ENCODE measurements at regions not wholly inside any gene's neighbourhood (a gene's known extent, or its start where the extent isn't known, plus 50 kb on each side); places are given as distances from the start of the nearest gene placed in this dataset.
"Not testable (repeated sequence)": the region's sequence is repeated elsewhere in the genome, so short reads cannot be mapped to it uniquely, and the experiment has no call there.

- Histone ChIP-seq H3K4me1 (ENCODE audit: insufficient read depth, low read length, poor library complexity, severe bottlenecking) (no peaks in the 10 kb centered on the region), H3K4me3 (ENCODE audit: low read length, poor library complexity, severe bottlenecking) (no peak overlapping the region), H2AFZ (ENCODE audit: low read length) (no peak overlapping the region), H3K36me3 (ENCODE audit: insufficient read depth, low read length) (no peaks in the 10 kb centered on the region), H3K27me3 (ENCODE audit: insufficient read depth, low read length, poor library complexity, severe bottlenecking) (no peaks in the 10 kb centered on the region), H3K9me2 (replicated peaks; ENCODE audit: low read depth, low read length) (no peaks in the 10 kb centered on the region), H3K9ac (ENCODE audit: low read depth, low read length, poor library complexity, severe bottlenecking) (no peak overlapping the region), H3K79me2 (ENCODE audit: insufficient read depth, low read length) (no peaks in the 10 kb centered on the region), H3F3A (ENCODE audit: low read depth) (no peaks in the 10 kb centered on the region), H3K4me2 (ENCODE audit: low read depth, low read length, poor library complexity, severe bottlenecking) (no peak overlapping the region), H3K9me3 (ENCODE audit: insufficient read depth, low read depth, low read length) (no peaks in the 10 kb centered on the region), H4K20me1 (ENCODE audit: insufficient read depth, low read length, poor library complexity, severe bottlenecking) (no peaks in the 10 kb centered on the region)
- no peak for TF ChIP-seq EZH2phosphoT487 (IDR thresholded peaks at IDR 0.05; ENCODE audit: borderline replicate concordance)
- TF ChIP-seq, protein P1, sequence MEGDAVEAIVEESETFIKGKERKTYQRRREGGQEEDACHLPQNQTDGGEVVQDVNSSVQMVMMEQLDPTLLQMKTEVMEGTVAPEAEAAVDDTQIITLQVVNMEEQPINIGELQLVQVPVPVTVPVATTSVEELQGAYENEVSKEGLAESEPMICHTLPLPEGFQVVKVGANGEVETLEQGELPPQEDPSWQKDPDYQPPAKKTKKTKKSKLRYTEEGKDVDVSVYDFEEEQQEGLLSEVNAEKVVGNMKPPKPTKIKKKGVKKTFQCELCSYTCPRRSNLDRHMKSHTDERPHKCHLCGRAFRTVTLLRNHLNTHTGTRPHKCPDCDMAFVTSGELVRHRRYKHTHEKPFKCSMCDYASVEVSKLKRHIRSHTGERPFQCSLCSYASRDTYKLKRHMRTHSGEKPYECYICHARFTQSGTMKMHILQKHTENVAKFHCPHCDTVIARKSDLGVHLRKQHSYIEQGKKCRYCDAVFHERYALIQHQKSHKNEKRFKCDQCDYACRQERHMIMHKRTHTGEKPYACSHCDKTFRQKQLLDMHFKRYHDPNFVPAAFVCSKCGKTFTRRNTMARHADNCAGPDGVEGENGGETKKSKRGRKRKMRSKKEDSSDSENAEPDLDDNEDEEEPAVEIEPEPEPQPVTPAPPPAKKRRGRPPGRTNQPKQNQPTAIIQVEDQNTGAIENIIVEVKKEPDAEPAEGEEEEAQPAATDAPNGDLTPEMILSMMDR (conservative IDR thresholded peaks at IDR 0.05; ENCODE audit: low read length) = no peak
Measured at GRCh38 chr20:29419378-29419777, 1838.1 kb upstream of the DEFB115 start.

- Histone ChIP-seq H4K20me1 (ENCODE audit: insufficient read depth, low read length, poor library complexity, severe bottlenecking) (no peaks in the 10 kb centered on the region), H3K9me3 (ENCODE audit: insufficient read depth, low read depth, low read length) (no peaks in the 10 kb centered on the region), H3K36me3 (ENCODE audit: insufficient read depth, low read length) (no peaks in the 10 kb centered on the region), H3F3A (ENCODE audit: low read depth) (no peaks in the 10 kb centered on the region), H3K4me3 (ENCODE audit: low read length, poor library complexity, severe bottlenecking) (no peak overlapping the region), H3K27me3 (ENCODE audit: insufficient read depth, low read length, poor library complexity, severe bottlenecking) (no peaks in the 10 kb centered on the region), H3K9me2 (replicated peaks; ENCODE audit: low read depth, low read length) (no peaks in the 10 kb centered on the region), H3K4me1 (ENCODE audit: insufficient read depth, low read length, poor library complexity, severe bottlenecking) (no peaks in the 10 kb centered on the region), H2AFZ (ENCODE audit: low read length) (no peak overlapping the region), H3K4me2 (ENCODE audit: low read depth, low read length, poor library complexity, severe bottlenecking) (no peak overlapping the region), H3K9ac (ENCODE audit: low read depth, low read length, poor library complexity, severe bottlenecking) (no peak overlapping the region), H3K79me2 (ENCODE audit: insufficient read depth, low read length) (no peaks in the 10 kb centered on the region)
- TF ChIP-seq, protein P1 (conservative IDR thresholded peaks at IDR 0.05; ENCODE audit: low read length) = no peak
- TF ChIP-seq EZH2phosphoT487 (IDR thresholded peaks at IDR 0.05; ENCODE audit: borderline replicate concordance) = no peak
Measured at GRCh38 chr20:29427201-29428060, 1830.0 kb upstream of the DEFB115 start.

DNA sequence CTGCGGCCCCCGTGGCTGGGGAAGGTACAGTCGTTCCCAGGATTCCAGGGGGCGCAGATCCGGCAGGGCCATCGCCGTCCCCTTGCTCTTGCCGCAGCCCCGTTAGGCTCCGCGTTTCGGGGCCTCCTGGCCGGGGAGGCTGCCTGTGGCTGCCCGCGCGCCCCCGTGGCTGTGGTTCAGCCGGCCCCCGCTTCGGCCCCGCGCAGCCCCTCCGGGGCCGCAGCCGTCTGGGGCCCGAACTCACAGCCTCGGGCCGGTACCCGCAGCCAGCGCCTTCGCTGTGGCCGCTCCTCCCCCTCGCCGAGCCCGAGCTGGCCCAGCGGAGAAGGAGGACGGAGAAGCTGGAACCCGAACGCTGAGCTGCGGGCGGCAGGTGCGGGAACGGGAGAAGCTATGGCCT is 1826.9 kb upstream of the DEFB115 start:
- H4K20me1 ChIP-seq (ENCODE audit: insufficient read depth, low read length, poor library complexity, severe bottlenecking) = no peaks in the 10 kb centered on the region
- H3K9ac ChIP-seq (ENCODE audit: low read depth, low read length, poor library complexity, severe bottlenecking) = no peak overlapping the region
- TF ChIP-seq EZH2phosphoT487 (IDR thresholded peaks at IDR 0.05; ENCODE audit: borderline replicate concordance) = no peak
- TF ChIP-seq, protein P1 (conservative IDR thresholded peaks at IDR 0.05; ENCODE audit: low read length) = no peak
- no peaks in the 10 kb centered on the region for H3K27me3 ChIP-seq (ENCODE audit: insufficient read depth, low read length, poor library complexity, severe bottlenecking)
- no peaks in the 10 kb centered on the region for H3K9me2 ChIP-seq (replicated peaks; ENCODE audit: low read depth, low read length)
- no peaks in the 10 kb centered on the region for H3K79me2 ChIP-seq (ENCODE audit: insufficient read depth, low read length)
- H3K4me3 ChIP-seq (ENCODE audit: low read length, poor library complexity, severe bottlenecking) = no peak overlapping the region
- H3K9me3 ChIP-seq (ENCODE audit: insufficient read depth, low read depth, low read length) = no peaks in the 10 kb centered on the region
- no peaks in the 10 kb centered on the region for H3F3A ChIP-seq (ENCODE audit: low read depth)
- no peaks in the 10 kb centered on the region for H3K4me1 ChIP-seq (ENCODE audit: insufficient read depth, low read length, poor library complexity, severe bottlenecking)
- H3K4me2 ChIP-seq (ENCODE audit: low read depth, low read length, poor library complexity, severe bottlenecking) = no peak overlapping the region
- H2AFZ ChIP-seq (ENCODE audit: low read length) = no peak overlapping the region
- H3K36me3 ChIP-seq (ENCODE audit: insufficient read depth, low read length) = no peaks in the 10 kb centered on the region

GRCh38 chr20:29440721-29441120 is 1816.7 kb upstream of the DEFB115 start:
- H3K27me3 ChIP-seq (ENCODE audit: insufficient read depth, low read length, poor library complexity, severe bottlenecking); H3K9me2 ChIP-seq (replicated peaks; ENCODE audit: low read depth, low read length); H3K4me3 ChIP-seq (ENCODE audit: low read length, poor library complexity, severe bottlenecking); H3K79me2 ChIP-seq (ENCODE audit: insufficient read depth, low read length); H3F3A ChIP-seq (ENCODE audit: low read depth); H3K4me2 ChIP-seq (ENCODE audit: low read depth, low read length, poor library complexity, severe bottlenecking); H3K9ac ChIP-seq (ENCODE audit: low read depth, low read length, poor library complexity, severe bottlenecking); H3K36me3 ChIP-seq (ENCODE audit: insufficient read depth, low read length); H3K4me1 ChIP-seq (ENCODE audit: insufficient read depth, low read length, poor library complexity, severe bottlenecking); H3K9me3 ChIP-seq (ENCODE audit: insufficient read depth, low read depth, low read length); H4K20me1 ChIP-seq (ENCODE audit: insufficient read depth, low read length, poor library complexity, severe bottlenecking); H2AFZ ChIP-seq (ENCODE audit: low read length): not testable (repeated sequence)
